Muscle layer of duodenum (tissue), 2 donors: ENCODE measurements at regions not wholly inside any gene's neighbourhood (a gene's known extent, or its start where the extent isn't known, plus 50 kb on each side); places are given as distances from the start of the nearest gene placed in this dataset.
"Not testable (repeated sequence)": the region's sequence is repeated elsewhere in the genome, so short reads cannot be mapped to it uniquely, and the experiment has no call there.

ENCODE experiments used
- H3K27ac ChIP-seq: one replicate; pipeline ENCODE4 v1.7.0; 2013; ENCODE audit warnings: mild to moderate bottlenecking, low read length
- H3K27me3 ChIP-seq: one replicate; pipeline ENCODE4 v1.7.0; 2013; ENCODE audit warnings: low read depth, mild to moderate bottlenecking, control low read depth, low read length
- H3K36me3 ChIP-seq, 2 donors: one replicate each; pipeline ENCODE4 v1.7.0; 2013; ENCODE audit warnings: low read length in 2 of 2, control low read depth in 1 of 2, mild to moderate bottlenecking in 1 of 2; ENCODE audit not compliant: insufficient read depth in 2 of 2, control insufficient read depth in 1 of 2
- H3K4me1 ChIP-seq, 2 donors: one replicate each; pipeline ENCODE4 v1.7.0; 2013; ENCODE audit warnings: low read length in 2 of 2, mild to moderate bottlenecking in 2 of 2, control low read depth in 1 of 2, moderate library complexity in 1 of 2; ENCODE audit not compliant: insufficient read depth in 2 of 2, control insufficient read depth in 1 of 2
- H3K4me3 ChIP-seq, 2 donors: one replicate each; pipeline ENCODE4 v1.7.0; 2013; ENCODE audit warnings: low read length in 2 of 2, low read depth in 1 of 2, mild to moderate bottlenecking in 1 of 2
- H3K9me3 ChIP-seq, 2 donors: one replicate each; pipeline ENCODE4 v1.7.0; 2013; ENCODE audit warnings: low read length in 2 of 2, control low read depth in 1 of 2, mild to moderate bottlenecking in 1 of 2; ENCODE audit not compliant: control insufficient read depth in 1 of 2
- donor health status: healthy.

DNA sequence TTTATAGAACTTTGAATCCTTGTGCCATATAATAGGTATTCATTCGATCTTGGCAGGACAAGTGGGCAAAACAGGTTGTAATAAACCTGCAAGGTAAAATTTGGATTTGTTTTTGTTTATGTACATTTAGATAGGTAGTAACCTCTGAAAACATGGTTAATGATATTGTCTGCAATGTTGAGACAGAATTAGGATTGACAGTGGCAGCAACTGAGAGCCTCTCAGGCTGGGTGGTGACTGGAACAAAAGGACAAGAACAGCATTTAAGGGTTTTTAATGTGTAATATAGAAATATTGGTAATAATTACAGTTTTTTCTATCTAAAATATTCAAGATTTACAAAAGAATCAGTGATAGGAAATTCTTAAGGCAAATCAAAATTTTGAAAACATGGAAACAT, 382.0 kb downstream of the TFAP2B start:
- H3K9me3 ChIP-seq, result no peaks in the 10 kb centered on the region
- no peaks in the 10 kb centered on the region for H3K27me3 ChIP-seq
- H3K36me3 ChIP-seq, result no peaks in the 10 kb centered on the region
- no peaks in the 10 kb centered on the region for H3K4me1 ChIP-seq
- no peak overlapping the region for H3K27ac ChIP-seq
- H3K4me3 ChIP-seq, result no peak overlapping the region

DNA sequence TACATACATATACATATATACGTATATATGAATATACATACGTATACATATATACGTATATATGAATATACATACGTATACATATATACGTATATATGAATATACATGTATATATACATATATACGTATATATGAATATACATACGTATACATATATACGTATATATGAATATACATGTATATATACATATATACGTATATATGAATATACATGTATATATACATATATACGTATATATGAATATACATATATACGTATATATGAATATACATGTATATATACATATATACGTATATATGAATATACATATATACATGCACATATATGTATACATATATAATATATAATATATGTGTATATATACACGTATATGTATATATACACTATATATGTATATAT, 384.0 kb downstream of the TFAP2B start:
- H3K27ac ChIP-seq, H3K4me3 ChIP-seq, H3K27me3 ChIP-seq, H3K9me3 ChIP-seq, H3K4me1 ChIP-seq, H3K36me3 ChIP-seq: not testable (repeated sequence)

DNA sequence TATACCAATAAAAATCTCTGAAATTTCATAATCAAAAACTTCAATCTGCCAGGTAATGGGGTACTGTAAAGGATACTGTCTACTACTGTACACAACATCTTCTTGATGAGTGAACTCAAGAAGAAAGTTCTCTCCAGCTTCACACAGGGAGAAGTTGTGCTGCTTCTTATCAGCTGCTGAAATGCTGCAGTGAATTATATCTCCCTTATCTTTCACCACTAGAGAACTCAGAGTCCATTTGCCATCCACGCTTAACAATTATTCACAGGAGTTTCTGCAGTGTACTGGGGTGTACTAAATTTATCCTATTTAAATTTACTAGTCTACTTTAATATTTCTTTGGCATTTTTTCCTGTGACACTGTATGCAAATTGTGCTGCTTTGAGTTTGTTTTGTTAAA, 384.8 kb downstream of the TFAP2B start:
- Histone ChIP-seq H3K4me1 (no peaks in the 10 kb centered on the region), H3K27me3 (no peaks in the 10 kb centered on the region), H3K9me3 (no peaks in the 10 kb centered on the region), H3K4me3 (no peak overlapping the region), H3K27ac (no peak overlapping the region), H3K36me3 (no peaks in the 10 kb centered on the region)

DNA sequence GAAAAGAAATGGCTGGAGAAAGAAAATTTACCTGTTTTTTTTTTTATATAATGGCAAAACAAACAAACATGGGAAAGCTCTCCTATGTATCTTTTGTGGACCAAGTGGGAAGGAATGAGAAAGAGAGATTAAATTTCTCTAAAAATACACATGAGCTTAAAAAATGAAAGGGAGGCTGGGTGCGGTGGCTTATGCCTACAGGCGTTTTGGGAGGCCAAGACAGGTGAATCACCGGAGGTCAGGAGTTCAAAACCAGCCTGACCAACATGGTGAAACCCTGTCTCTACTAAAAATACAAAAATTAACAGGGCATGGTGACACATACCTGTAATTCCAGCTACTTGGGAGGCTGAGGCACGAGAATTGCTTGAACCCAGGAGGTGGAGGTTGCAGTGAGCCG, 388.0 kb downstream of the TFAP2B start:
- not testable (repeated sequence) for H3K36me3 ChIP-seq, H3K9me3 ChIP-seq, H3K27me3 ChIP-seq, H3K27ac ChIP-seq, H3K4me1 ChIP-seq, H3K4me3 ChIP-seq

DNA sequence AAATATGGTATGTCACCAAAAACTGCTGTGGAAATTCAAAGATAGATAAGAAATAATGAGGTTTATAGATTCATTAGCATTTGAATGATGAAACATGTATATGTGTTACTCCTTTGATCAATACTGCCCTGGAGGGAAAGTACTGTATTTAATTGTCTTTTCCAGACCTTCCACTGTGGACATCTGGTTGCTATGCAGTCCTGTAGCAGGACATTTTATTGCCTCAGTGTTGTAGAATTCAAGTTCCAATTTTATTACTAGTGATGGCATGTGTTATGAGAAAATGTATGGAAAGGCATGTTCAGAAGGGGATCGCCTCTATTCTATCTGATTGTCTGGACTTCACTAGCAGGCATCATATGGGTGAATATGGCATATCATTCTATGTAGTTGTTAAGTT, 391.0 kb downstream of the TFAP2B start:
- Histone ChIP-seq H3K4me3 (no peak overlapping the region), H3K4me1 (no peaks in the 10 kb centered on the region), H3K27me3 (no peaks in the 10 kb centered on the region), H3K27ac (no peak overlapping the region), H3K9me3 (no peaks in the 10 kb centered on the region), H3K36me3 (no peaks in the 10 kb centered on the region)

- H3K4me3 ChIP-seq, result peak overlapping the region; percentile 0 to 34
Observed at GRCh38 chr6:51213811-51214210, 395.1 kb downstream of the TFAP2B start.

GRCh38 chr6:51214442-51214841, 395.8 kb downstream of the TFAP2B start:
- Histone ChIP-seq H3K36me3 (no peaks in the 10 kb centered on the region), H3K9me3 (no peaks in the 10 kb centered on the region), H3K4me1 (no peaks in the 10 kb centered on the region), H3K4me3 (peak overlapping the region in 1 of 2 donors; percentile 34), H3K27ac (no peak overlapping the region), H3K27me3 (no peaks in the 10 kb centered on the region)

More at GRCh38 chr6:51213811-51214210, 395.1 kb downstream of the TFAP2B start:
- Histone ChIP-seq H3K27ac (no peak overlapping the region), H3K4me1 (no peaks in the 10 kb centered on the region), H3K36me3 (no peaks in the 10 kb centered on the region), H3K9me3 (no peaks in the 10 kb centered on the region), H3K27me3 (no peaks in the 10 kb centered on the region)

- H3K36me3 ChIP-seq, result no peaks in the 10 kb centered on the region
- no peaks in the 10 kb centered on the region for H3K27me3 ChIP-seq
- H3K4me3 ChIP-seq, result no peak overlapping the region
- H3K27ac ChIP-seq, result no peak overlapping the region
- no peaks in the 10 kb centered on the region for H3K9me3 ChIP-seq
- H3K4me1 ChIP-seq, result no peaks in the 10 kb centered on the region
Observed at GRCh38 chr6:51218181-51218580, 399.5 kb downstream of the TFAP2B start.

DNA sequence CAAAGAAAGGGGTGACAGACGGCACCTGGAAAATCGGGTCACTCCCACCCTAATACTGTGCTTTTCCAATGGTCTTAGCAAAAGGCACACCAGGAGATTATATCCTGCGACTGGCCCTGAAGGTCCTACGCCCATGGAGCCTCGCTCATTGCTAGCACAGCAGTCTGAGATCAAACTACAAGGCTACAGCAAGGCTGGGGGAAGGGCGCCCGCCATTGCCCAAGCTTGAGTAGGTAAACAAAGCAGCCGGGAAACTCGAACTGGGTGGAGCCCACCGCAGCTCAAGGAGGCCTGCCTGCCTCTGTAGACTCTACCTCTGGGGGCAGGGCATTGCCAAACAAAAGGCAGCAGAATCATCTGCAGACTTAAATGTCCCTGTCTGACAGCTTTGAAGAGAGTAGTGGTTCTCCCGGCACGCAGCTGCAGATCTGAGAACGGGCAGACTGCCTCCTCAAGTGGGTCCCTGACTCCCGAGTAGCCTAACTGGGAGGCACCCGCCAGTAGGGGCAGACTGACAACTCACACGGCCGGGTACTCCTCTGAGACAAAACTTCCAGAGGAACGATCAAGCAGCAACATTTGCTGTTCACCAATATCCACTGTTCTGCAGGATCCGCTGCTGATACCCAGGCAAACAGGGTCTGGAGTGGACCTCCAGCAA, 406.0 kb downstream of the TFAP2B start:
- not testable (repeated sequence) for H3K4me1 ChIP-seq, H3K4me3 ChIP-seq, H3K9me3 ChIP-seq, H3K36me3 ChIP-seq, H3K27ac ChIP-seq, H3K27me3 ChIP-seq

GRCh38 chr6:51241376-51241775, 422.7 kb downstream of the TFAP2B start:
- H3K27ac ChIP-seq, result no peak overlapping the region
- H3K4me1 ChIP-seq, result no peaks in the 10 kb centered on the region
- H3K4me3 ChIP-seq, result no peak overlapping the region
- H3K36me3 ChIP-seq, result no peaks in the 10 kb centered on the region
- no peaks in the 10 kb centered on the region for H3K27me3 ChIP-seq
- H3K9me3 ChIP-seq, result no peaks in the 10 kb centered on the region

GRCh38 chr6:51249798-51250197, 431.1 kb downstream of the TFAP2B start:
- Histone ChIP-seq H3K4me3 (no peak overlapping the region), H3K4me1 (no peaks in the 10 kb centered on the region), H3K27ac (no peak overlapping the region), H3K36me3 (no peaks in the 10 kb centered on the region), H3K9me3 (no peaks in the 10 kb centered on the region), H3K27me3 (no peaks in the 10 kb centered on the region)

GRCh38 chr6:51250317-51250716, 431.6 kb downstream of the TFAP2B start:
- no peaks in the 10 kb centered on the region for H3K36me3 ChIP-seq
- no peaks in the 10 kb centered on the region for H3K27me3 ChIP-seq
- no peak overlapping the region for H3K27ac ChIP-seq
- no peaks in the 10 kb centered on the region for H3K4me1 ChIP-seq
- no peak overlapping the region for H3K4me3 ChIP-seq
- no peaks in the 10 kb centered on the region for H3K9me3 ChIP-seq
